Raji (cell line): ENCODE measurements at regions not wholly inside any gene's neighbourhood (a gene's known extent, or its start where the extent isn't known, plus 50 kb on each side); places are given as distances from the start of the nearest gene placed in this dataset.

Experiments
- POLR2A ChIP-seq: IDR thresholded peaks from 2 replicates; pipeline ENCODE4 v1.6.1; 2011; ENCODE audit warnings: low read depth, low read length, control low read depth; ENCODE audit not compliant: insufficient read depth

DNA sequence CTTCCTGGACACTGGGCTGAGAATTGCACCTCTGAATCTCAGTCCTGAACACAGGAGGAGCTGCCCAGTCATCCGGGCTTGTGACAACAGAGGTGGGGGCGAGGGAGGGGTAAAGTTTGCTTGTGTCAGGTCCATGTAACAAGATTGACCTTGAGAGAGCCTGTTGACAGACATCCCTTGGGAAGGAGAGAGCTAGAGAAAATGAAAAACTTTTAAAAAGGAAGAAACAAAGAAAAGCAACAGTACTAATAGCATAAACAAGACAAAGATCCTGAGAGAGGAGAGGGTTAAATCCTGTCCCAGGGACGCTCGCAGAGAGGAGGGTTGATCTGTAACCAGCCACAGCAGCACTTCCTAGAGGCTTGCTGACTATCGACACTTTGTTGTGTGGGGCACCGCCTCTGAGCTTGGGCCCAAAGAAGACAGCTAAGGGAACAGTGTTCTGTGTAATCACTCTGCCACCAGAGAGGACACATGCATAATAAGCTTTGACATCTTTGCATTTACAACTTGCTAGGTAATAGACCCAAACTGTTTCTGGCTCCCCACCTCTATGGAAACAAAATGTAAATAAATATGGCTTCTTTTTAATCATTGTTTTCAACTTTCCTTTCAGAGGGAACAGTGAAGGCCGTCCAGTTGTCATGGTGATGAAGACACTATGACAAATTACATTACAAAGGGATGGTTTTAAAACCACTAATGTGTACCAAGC is 363.7 kb downstream of the CSNK1G3 start:
- TF ChIP-seq POLR2A, result no peak

DNA sequence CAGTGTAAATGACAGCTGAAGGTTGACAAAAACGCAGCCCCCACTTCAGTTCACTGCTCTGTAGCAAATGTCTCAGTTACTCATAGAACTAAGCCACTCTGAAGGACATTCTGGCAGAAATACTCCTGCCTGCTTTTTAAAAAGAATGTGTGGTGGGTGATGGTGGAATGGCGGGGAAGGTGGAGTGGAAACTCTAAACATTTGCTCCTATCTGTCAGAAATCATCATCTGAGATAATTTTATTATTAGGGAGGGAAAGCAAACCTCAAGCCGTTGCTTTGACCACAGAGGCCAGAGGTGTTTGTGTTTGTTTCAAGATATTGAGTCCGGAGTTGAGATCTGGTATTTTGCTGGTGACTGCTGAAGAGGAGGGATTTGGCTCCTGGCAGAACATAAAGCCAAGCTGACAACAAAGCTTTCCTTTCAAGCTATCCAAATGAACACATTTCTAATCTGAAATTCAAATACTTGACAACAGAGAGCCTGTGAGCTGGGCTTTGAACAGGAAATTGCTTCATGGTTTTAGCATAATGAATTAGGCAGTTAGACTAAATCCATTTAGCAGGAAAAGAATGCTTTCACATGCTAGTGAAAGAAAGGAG is 362.7 kb downstream of the CSNK1G3 start:
- no peak for TF ChIP-seq POLR2A

DNA sequence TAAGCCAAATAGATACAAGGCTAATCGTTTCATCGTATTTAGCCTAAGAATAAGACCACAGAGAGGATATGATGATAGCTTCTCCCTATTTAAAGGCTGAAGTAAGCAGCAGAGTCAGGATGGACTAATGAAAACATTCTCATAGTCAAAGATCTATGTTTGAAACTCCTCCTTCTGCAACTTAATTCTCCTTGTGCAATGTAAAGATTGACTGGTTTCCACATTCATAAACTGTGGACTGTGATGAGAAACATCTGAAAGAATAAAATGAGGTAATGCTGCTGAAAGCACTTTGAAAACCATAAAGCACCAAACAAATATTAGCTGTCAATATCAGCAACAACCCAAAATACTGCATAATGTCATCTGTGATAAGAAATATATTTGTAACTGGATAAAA is 361.9 kb downstream of the CSNK1G3 start:
- no peak for TF ChIP-seq POLR2A

DNA sequence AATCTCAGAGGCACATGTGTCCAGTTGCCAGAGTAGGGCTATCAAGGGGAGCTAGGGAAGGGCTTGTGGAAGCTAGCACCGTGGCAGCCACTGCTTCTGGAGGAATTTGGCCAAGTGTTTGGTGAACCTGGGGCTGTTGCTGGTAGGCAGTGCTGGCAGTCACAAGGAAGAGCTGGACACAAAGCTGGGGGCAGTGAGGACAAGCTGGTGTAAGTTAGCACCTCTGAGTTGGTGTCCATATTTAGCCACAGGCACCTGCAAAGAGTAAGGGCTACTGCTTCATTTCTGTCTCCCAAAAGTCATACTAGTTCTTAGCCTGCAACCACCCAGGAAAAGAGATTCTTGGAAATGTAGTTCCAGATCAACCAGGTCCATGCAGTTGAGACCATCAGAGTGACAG is 359.4 kb downstream of the CSNK1G3 start:
- TF ChIP-seq POLR2A, result no peak

DNA sequence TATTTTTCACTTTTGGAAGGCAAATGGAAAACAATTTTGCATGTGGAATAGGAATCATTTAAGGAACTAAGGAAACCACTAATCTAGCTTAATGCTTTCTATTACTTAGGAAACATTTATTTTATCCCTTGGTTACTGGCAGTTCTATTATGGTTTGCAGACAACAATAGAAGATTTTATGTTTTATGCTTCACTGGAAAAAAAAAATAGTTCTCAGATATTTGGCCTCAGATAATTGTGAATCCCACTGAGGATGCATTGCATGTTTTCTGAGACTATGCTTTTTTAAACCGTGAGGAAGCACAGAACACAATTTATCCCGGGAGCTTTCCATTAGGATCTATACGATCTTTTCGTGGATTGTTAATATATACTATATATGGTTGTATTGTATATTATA is 356.9 kb downstream of the CSNK1G3 start:
- TF ChIP-seq POLR2A, result no peak

DNA sequence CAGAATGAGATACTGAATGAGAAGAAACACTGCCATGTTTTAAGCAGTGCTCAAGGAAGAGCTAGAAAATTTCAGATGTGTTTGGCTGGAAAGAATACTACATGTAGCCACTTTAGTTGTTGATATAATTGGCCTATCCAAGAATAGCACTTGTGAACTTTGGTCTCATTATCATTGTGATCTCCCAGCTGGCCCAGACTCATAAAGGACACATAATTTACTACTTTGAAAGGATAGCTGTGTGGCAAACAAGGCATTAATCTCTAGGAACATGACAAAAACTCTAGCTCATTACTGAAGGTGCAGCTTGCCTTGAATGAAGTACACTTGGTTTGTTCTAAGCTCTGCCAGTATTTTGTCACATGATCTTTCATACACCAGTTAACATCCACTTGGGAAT is 356.3 kb downstream of the CSNK1G3 start:
- no peak for TF ChIP-seq POLR2A

DNA sequence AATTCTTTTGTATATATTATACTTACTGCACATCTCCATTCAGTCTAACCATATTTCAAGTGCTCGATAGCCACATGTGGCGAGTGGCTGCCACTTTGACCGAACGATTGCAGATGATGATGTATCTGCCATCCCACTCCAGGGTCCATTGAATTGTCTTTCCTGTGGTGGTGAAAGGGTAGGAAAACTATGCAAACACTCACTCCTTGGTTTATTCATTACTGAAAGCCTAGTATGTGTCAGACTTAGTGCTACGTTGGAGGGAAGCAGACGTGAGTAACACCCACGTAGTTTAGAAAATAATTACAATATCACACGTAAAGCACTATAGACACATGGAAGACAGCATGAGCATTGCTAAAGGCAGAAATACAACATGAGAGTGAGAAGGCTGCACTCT is 353.7 kb downstream of the CSNK1G3 start:
- TF ChIP-seq POLR2A, result no peak

DNA sequence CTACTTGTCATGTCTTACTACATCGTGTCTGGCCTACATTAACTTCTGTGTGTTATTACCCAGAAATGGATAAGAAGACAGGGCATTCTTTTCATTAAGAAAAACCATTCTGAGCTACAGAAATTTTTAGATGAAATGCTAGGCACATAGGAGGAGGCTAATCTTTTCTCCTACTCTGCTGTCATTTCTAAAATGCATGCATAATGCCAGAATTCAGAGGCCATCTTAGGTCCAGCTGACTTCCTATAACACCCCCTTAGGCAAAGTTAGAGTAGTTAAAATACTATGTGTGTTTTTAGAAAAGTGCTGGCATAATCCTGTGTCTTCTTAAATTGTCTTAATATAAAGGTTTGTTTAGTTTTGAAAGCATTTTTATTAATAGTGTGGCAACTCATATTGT is 352.6 kb downstream of the CSNK1G3 start:
- TF ChIP-seq POLR2A, result no peak

DNA sequence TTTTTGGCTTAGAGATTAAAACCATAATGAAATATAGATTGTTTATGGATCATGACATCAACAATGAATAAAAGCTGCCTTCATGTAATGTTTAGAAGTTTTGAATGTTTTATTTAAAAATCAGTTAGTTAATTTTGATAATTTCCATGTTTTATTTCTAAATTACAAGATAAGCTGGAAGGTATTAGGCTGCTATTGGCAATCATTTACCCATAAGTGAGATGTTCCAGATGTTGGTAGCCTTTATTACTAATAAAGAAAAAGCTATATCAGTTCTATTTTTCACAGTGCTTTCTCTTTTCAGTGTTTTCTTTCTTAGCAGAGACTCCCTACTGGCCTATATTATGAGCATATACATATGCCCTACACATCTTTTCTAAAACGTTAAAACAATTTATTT is 347.0 kb downstream of the CSNK1G3 start:
- no peak for TF ChIP-seq POLR2A

DNA sequence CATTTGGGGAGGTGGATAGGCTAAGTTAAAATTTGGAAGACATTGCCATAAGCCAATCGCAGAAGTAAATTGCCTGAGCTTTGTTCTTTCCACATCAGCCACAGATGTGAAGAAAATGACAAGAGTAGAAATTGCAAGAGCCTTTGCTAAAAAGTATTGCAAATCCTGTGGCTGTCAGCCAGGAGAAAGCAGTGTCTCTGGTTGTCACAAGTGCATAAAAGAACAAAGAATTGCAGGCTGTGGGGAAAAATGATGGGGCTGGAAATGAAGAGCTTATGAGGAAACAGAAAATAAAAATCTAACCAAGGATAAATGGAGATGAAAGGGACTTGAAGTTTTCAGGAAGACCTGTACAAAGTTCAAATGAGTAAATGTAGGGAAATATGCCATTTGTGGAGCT is 344.8 kb downstream of the CSNK1G3 start:
- TF ChIP-seq POLR2A, result no peak

DNA sequence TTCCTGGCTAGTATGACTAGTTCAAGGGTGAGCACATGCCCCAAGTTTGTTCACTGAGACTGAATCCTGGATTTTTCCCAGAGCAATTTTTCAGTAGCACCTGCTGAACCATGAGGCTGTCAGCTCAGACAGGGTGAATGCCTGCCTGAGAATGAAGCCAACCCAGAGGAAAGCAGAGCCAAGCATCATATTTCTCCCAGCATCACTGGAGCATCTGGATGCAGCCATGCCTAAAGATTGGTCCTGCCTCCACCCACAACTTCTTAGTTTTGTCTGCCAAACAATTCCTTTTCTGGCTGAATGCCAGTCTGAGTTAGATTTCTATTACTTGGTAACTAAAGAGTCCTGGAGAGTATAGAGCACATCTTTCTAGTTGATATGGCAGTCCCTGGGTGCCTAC is 343.6 kb downstream of the CSNK1G3 start:
- TF ChIP-seq POLR2A, result no peak

DNA sequence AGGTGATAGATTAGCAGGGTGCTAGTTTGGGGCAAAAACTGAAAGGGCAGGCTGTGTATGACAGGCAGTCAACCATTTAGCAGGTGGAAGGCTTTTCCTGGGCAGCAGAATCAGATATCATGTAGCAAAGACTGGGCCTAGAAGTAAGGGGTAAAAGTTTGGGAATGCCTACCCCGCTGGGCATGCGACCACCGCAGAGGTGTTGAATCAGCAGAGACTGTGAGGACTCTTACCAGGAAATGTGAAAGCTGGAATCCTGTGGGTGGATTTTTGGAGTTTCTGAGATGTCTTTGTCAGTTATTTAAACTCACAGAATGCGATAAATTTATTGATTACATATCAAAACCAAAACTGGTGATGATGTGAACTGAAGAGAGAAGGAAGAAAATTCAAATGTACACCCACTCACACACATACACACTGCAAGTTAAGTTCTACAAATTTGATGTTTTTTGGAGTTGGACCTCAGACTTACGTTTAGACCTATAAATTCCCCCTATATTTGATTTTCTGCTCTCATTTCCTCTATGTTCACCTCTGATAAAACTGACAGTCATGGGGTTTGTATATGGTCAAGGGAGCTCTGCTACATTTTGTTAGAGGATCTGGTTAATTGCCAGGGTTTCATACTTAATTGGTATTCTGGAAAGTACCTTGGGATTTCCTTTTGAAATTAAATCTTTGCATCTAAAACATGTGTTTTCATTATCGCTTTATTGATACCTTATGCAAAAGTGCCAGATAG is 333.6 kb downstream of the CSNK1G3 start:
- TF ChIP-seq POLR2A, result no peak

DNA sequence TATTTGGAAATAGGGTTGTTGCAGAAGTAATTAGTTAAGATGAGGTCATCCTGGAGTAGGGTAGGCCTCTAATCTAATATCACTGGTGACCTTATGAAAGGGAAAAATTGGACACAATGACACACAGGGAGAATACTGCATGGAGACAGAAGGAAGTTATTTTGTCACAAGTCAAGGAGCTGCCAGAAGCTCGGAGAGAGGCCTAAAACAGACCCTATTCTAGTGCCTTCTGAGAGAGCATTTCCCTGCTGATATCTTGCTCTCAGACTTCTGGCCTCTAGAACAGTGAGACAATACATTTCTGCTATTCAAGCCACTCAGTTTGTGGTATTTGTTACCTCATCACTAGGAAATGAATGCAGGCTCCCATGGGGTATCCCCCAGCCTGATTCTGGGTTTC is 332.9 kb downstream of the CSNK1G3 start:
- no peak for TF ChIP-seq POLR2A

DNA sequence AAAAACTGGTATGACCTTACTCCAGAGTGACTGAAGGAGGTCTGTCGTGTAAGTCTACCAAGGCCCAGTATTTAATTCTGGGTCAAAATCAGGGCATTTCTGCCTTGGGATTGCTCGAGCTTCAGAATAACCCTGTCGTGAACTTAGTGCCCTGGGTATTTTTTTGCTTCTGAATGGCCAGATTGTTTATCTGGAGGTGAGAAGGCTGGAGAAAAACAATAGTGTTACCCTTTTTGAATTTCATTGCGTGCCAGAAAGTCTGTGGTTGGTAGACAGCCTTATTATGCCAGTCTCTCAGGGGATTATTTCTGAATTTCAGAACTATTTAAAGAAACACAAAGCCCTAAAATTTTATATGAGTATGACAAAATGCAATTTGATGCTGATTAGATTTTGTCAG is 323.4 kb downstream of the CSNK1G3 start:
- no peak for TF ChIP-seq POLR2A

DNA sequence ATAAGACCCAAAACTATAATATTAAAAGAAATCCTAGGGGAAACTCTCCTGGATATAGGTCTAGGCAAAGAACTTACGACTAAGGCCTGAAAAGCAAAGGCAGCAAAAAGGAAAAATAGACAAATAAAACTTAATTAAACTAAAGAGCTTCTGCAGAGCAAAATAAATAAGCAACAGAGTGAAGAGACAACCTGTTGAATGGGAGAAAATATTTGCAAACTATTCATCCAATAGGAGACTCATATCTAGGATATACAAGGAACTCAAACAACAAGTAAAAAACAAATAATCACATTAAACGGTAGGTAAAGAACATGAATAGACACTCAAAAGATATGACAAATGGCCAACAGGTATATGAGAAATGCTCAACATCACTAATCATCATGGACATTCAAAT is 318.6 kb downstream of the CSNK1G3 start:
- TF ChIP-seq POLR2A, result no peak

DNA sequence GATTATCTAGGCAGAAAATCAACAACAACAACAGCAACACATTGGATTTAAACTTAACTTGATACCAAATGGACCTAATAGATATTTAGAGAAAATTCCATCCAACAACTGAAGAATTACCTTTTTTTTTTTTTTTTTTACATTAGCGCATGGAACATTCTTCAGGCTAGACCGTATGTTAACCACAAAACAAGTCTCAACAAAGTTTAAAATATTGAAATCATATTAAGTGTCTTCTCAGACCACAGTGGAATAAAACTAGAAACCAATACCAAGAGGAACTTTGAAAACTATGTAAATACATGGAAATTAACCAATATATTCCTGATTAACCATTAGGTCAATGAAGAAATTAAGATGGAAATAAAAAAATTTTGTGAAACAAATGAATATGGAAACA is 315.8 kb downstream of the CSNK1G3 start:
- TF ChIP-seq POLR2A, result no peak
